ENCODE measurements at regions not wholly inside any gene's neighbourhood (a gene's known extent, or its start where the extent isn't known, plus 50 kb on each side); places are given as distances from the start of the nearest gene placed in this dataset.
"Not testable (repeated sequence)": the region's sequence is repeated elsewhere in the genome, so short reads cannot be mapped to it uniquely, and the experiment has no call there.

- no peak for DNase-seq (ENCODE audit: low read depth)
Observed at GRCh38 chr15:95761501-95762165, 568.9 kb upstream of the NR2F2 start.

GRCh38 chr15:95763426-95763825, 567.1 kb upstream of the NR2F2 start:
- no peak for DNase-seq (ENCODE audit: low read depth)

GRCh38 chr15:95765161-95765560, 565.3 kb upstream of the NR2F2 start:
- DNase-seq (ENCODE audit: low read depth): no peak

GRCh38 chr15:95770196-95770595, 560.3 kb upstream of the NR2F2 start:
- DNase-seq (ENCODE audit: low read depth): no peak

GRCh38 chr15:95772982-95773381, 557.5 kb upstream of the NR2F2 start:
- DNase-seq (ENCODE audit: low read depth): no peak

GRCh38 chr15:95784508-95784907, 546.0 kb upstream of the NR2F2 start:
- no peak for DNase-seq (ENCODE audit: low read depth)

- not testable (repeated sequence) for DNase-seq (ENCODE audit: low read depth)
Observed at GRCh38 chr15:95785276-95785675, 545.2 kb upstream of the NR2F2 start.

GRCh38 chr15:95793231-95793630, 537.3 kb upstream of the NR2F2 start:
- DNase-seq (ENCODE audit: low read depth): no peak

GRCh38 chr15:95795386-95795785, 535.1 kb upstream of the NR2F2 start:
- DNase-seq (ENCODE audit: low read depth): no peak

- no peak for DNase-seq (ENCODE audit: low read depth)
Observed at GRCh38 chr15:95799286-95800200, 531.0 kb upstream of the NR2F2 start.

- no peak for DNase-seq (ENCODE audit: low read depth)
Observed at GRCh38 chr15:95804484-95804883, 526.0 kb upstream of the NR2F2 start.

GRCh38 chr15:95812491-95812890, 518.0 kb upstream of the NR2F2 start:
- DNase-seq (ENCODE audit: low read depth): no peak

- DNase-seq (ENCODE audit: low read depth): no peak
Observed at GRCh38 chr15:95814908-95815307, 515.6 kb upstream of the NR2F2 start.

- no peak for DNase-seq (ENCODE audit: low read depth)
Observed at GRCh38 chr15:95816591-95816990, 513.9 kb upstream of the NR2F2 start.

GRCh38 chr15:95822961-95823360, 507.5 kb upstream of the NR2F2 start:
- no peak for DNase-seq (ENCODE audit: low read depth)

GRCh38 chr15:95825208-95825607, 505.3 kb upstream of the NR2F2 start:
- DNase-seq (ENCODE audit: low read depth): no peak

- no peak for DNase-seq (ENCODE audit: low read depth)
Observed at GRCh38 chr15:95825671-95826411, 504.7 kb upstream of the NR2F2 start.

GRCh38 chr15:95826412-95827195, 503.9 kb upstream of the NR2F2 start:
- no peak for DNase-seq (ENCODE audit: low read depth)

- no peak for DNase-seq (ENCODE audit: low read depth)
Observed at GRCh38 chr15:95829062-95829461, 501.4 kb upstream of the NR2F2 start.

GRCh38 chr15:95830281-95830680, 500.2 kb upstream of the NR2F2 start:
- no peak for DNase-seq (ENCODE audit: low read depth)

- DNase-seq (ENCODE audit: low read depth): no peak
Observed at GRCh38 chr15:95832668-95833067, 497.8 kb upstream of the NR2F2 start.

Data from activated T-cell treated with anti-CD3 and anti-CD28 coated beads for 48 hours (primary cell).